Type B pancreatic cell (in vitro differentiated cells): ENCODE measurements at regions not wholly inside any gene's neighbourhood (a gene's known extent, or its start where the extent isn't known, plus 50 kb on each side); places are given as distances from the start of the nearest gene placed in this dataset.

Experiments used
- DNase-seq: peaks from one replicate; pipeline ENCODE4 v3.0.0; 2021; ENCODE audit warnings: mixed read lengths; ENCODE audit not compliant: unreplicated experiment; ENCODE audit errors: extremely low spot score
- H3K27ac Mint-ChIP-seq: 2 replicates; pipeline ENCODE4 v1.8.0; 2021; ENCODE audit warnings: mild to moderate bottlenecking, mixed read lengths
- H3K27me3 Mint-ChIP-seq: 2 replicates; pipeline ENCODE4 v1.8.0; 2021; ENCODE audit warnings: mixed read lengths
- H3K36me3 Mint-ChIP-seq: 2 replicates; pipeline ENCODE4 v1.8.0; 2021; ENCODE audit warnings: mixed read lengths
- H3K4me1 Mint-ChIP-seq: one replicate; pipeline ENCODE4 v1.8.0; 2021; ENCODE audit warnings: mixed read lengths; ENCODE audit not compliant: unreplicated experiment
- H3K4me3 Mint-ChIP-seq: 2 replicates; pipeline ENCODE4 v1.8.0; 2021; ENCODE audit warnings: mild to moderate bottlenecking, mixed read lengths
- H3K9me3 Mint-ChIP-seq: 2 replicates; pipeline ENCODE4 v1.8.0; 2021; ENCODE audit warnings: mixed read lengths
- CTCF ChIP-seq: fragments of 200-600 bp; sonication (generic); conservative IDR thresholded peaks from 2 replicates; pipeline ENCODE4 v1.5.0; 2021; ENCODE audit warnings: antibody characterized with exemption, mild to moderate bottlenecking

DNA sequence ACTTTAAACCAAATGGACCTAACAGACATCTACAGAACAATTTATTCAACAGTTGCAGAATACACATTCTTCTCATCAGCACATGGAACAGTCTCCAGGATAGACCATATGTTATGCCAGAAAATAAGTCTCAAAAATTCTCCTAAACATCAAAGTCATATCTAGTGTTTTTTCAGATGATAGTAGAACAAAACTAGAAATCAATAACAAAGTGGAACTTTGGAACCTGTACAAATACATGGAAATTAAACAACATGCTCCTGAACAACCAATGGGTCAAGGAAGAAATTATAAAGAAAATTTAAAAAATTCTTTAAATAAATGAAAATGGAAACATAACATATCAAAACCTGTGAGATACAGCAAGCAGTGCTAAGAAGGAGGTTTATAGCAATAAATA lies 194.1 kb upstream of the SIX2 start:
- Mint-ChIP-seq H3K36me3 (no peaks in the 10 kb centered on the region), H3K27me3 (no peaks in the 10 kb centered on the region), H3K27ac (no peak overlapping the region), H3K4me1 (no peaks in the 10 kb centered on the region), H3K9me3 (no peaks in the 10 kb centered on the region), H3K4me3 (no peak overlapping the region)
- no peak for TF ChIP-seq CTCF
- no peak for DNase-seq

DNA sequence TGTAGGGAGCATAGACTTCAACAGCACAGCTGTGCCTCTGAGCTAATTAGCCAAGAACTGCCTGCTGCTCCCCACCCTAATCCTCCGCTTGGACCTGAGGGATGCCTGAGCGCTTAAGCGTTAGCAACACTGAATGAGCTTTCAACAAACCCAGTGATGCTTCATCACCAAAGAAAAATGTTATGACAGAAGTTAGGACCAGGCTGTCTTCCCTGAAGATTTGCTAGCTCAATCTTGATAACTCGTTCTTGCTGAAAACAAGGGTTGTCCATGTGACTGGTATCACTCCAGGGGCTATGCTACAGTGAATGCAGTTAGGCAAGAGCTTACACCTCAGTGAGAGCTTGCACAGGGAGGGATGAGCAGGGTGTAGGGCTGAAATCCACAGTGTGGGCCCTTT lies 190.7 kb upstream of the SIX2 start:
- H3K4me3 Mint-ChIP-seq = no peak overlapping the region
- H3K27ac Mint-ChIP-seq = no peak overlapping the region

GRCh38 chr2:45195916-45196315 lies 186.7 kb upstream of the SIX2 start:
- Mint-ChIP-seq H3K4me3 (no peak overlapping the region), H3K36me3 (no peaks in the 10 kb centered on the region), H3K27me3 (peaks cover 19% of the 10 kb centered on the region), H3K9me3 (no peaks in the 10 kb centered on the region), H3K4me1 (peaks cover 9% of the 10 kb centered on the region), H3K27ac (no peak overlapping the region)
- no peak for DNase-seq
- no peak for TF ChIP-seq CTCF

More for the DNA sequence above, 190.7 kb upstream of the SIX2 start:
- no peaks in the 10 kb centered on the region for H3K4me1 Mint-ChIP-seq
- H3K9me3 Mint-ChIP-seq = no peaks in the 10 kb centered on the region
- TF ChIP-seq CTCF = no peak
- peaks cover 4% of the 10 kb centered on the region for H3K27me3 Mint-ChIP-seq
- H3K36me3 Mint-ChIP-seq = no peaks in the 10 kb centered on the region
- no peak for DNase-seq

DNA sequence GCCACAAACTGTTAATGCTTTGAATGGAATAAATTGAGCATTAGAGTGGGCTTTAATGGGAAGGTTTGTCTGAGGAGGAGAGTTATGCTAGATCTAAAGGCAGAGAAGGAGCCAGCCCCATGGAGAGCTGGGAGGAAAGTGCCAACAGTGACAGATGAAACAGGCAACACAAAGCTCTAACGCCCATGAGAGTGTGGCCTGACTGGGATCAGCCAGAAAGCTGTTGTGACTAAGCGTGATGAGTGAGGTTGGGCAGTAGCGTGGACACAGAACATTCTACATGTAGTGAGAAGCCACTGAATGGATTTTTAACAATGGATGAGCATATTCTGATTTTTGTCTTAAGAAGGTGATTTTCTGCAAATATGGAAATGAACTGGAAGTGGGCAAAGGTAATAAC lies 185.3 kb upstream of the SIX2 start:
- no peak for TF ChIP-seq CTCF
- H3K27ac Mint-ChIP-seq = no peak overlapping the region
- peaks cover 9% of the 10 kb centered on the region for H3K4me1 Mint-ChIP-seq
- no peaks in the 10 kb centered on the region for H3K9me3 Mint-ChIP-seq
- H3K27me3 Mint-ChIP-seq = peaks cover 23% of the 10 kb centered on the region
- DNase-seq = no peak
- H3K36me3 Mint-ChIP-seq = no peaks in the 10 kb centered on the region
- H3K4me3 Mint-ChIP-seq = no peak overlapping the region

GRCh38 chr2:45193581-45193980 lies 184.3 kb upstream of the SIX2 start:
- TF ChIP-seq CTCF = no peak
- no peak for DNase-seq
- Mint-ChIP-seq H3K4me3 (no peak overlapping the region), H3K27me3 (peaks cover 33% of the 10 kb centered on the region), H3K4me1 (peaks cover 9% of the 10 kb centered on the region), H3K27ac (no peak overlapping the region), H3K9me3 (no peaks in the 10 kb centered on the region), H3K36me3 (no peaks in the 10 kb centered on the region)

DNA sequence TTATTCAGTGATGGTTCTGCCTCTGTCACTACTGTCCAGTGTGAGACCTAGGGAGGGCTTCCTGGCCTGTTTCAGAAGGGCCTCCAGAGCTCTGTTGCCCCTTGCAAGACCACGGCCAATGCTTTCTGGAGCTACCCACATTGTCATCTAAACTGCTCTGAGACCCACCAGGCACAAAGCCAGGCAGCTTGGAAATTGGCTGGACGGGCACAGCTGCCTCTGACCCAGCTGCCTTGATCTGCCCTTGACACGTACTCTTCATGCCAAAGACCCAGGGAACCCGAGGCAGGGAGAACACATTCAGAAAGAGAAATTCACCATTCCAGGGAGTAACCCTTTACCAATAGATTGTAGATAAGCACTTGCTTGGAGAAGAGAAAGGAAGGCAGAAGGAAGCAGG lies 183.7 kb upstream of the SIX2 start:
- Mint-ChIP-seq H3K9me3 (no peaks in the 10 kb centered on the region), H3K4me3 (no peak overlapping the region), H3K36me3 (no peaks in the 10 kb centered on the region), H3K4me1 (peaks cover 9% of the 10 kb centered on the region), H3K27me3 (peaks cover 39% of the 10 kb centered on the region), H3K27ac (no peak overlapping the region)
- TF ChIP-seq CTCF = no peak
- no peak for DNase-seq
